GM12873 (cell line): ENCODE measurements at regions not wholly inside any gene's neighbourhood (a gene's known extent, or its start where the extent isn't known, plus 50 kb on each side); places are given as distances from the start of the nearest gene placed in this dataset.

Source experiments
- TF ChIP-seq, protein P1 (sequence below): IDR thresholded peaks from 2 replicates; pipeline ENCODE4 v1.5.1; 2012; ENCODE audit warnings: low read depth, mild to moderate bottlenecking, moderate library complexity, low read length, control low read depth; ENCODE audit not compliant: insufficient read depth; ENCODE audit errors: missing control alignments

DNA sequence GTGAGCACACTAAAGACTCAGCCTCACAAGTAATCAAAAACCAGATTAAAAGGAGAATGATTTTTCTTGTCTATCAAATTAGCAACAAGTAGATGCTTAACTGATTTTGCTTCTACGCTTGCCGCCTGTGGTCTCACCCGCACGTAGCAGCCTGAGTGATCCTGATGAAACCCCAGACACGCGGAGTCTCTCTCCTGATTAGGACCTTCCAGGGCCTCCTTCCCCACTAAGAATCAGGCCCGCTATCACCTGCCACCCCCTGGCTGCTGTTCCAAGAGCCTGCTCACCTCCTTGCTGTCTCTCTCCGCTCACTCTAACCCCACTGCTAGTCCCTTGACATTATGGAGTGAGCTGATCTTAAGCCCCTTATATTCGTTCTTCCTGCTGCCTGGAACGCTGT, 325.9 kb upstream of the NRP1 start:
- TF ChIP-seq, protein P1, sequence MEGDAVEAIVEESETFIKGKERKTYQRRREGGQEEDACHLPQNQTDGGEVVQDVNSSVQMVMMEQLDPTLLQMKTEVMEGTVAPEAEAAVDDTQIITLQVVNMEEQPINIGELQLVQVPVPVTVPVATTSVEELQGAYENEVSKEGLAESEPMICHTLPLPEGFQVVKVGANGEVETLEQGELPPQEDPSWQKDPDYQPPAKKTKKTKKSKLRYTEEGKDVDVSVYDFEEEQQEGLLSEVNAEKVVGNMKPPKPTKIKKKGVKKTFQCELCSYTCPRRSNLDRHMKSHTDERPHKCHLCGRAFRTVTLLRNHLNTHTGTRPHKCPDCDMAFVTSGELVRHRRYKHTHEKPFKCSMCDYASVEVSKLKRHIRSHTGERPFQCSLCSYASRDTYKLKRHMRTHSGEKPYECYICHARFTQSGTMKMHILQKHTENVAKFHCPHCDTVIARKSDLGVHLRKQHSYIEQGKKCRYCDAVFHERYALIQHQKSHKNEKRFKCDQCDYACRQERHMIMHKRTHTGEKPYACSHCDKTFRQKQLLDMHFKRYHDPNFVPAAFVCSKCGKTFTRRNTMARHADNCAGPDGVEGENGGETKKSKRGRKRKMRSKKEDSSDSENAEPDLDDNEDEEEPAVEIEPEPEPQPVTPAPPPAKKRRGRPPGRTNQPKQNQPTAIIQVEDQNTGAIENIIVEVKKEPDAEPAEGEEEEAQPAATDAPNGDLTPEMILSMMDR = no peak

DNA sequence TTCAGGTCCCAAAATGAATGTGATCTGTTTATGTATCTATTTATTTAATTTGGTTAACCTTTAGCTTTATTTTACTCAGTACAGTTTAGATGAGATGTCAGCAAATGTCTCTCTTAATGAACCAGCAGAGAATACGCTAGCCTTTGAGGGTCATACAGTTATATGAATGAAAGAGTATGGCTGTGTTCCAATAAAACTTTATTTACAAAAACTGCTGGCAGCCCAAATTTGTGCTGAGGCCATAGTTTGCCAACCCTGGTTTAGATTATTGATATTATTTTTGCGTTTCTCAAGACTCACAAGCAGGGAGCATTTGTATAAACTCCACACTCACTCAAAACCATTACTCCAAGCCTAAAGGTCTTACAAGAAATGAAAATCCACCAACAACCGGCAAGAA, 323.4 kb upstream of the NRP1 start:
- TF ChIP-seq, protein P1 = no peak

DNA sequence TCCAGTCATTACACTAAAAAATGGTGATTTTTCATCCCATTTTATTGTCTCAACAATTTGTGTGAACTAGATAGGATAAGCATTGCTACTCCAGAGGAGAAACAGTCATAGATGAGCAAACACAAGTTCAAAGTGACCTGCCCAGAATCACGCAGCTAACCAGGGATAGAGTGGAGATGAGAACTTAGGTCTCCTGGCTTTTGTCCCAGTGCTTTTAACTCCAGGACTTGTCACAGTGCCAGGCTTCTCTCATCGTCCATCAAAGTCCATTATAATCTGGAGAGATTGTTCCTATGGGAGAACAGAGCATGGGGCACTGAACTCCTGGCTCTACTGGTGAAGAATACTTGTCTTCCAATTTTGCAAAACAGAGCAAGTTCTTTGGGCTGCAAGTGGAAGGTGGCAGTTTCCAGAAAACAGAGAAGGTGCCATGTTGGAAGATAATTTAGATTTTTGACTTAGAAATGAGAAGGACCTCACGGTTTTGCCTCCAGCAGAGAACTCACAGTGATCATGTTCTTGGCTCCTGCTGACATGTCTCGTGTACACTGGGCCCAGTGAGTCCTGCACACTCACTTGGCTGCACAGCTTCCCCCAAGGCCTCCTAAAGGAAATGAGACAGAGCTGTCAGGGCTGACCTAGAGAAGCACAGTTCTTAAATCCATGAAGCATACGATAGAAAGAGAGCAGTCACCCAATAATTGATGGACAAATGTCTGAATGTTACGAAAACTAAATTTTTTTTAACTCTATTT, 322.9 kb upstream of the NRP1 start:
- TF ChIP-seq, protein P1 = no peak

DNA sequence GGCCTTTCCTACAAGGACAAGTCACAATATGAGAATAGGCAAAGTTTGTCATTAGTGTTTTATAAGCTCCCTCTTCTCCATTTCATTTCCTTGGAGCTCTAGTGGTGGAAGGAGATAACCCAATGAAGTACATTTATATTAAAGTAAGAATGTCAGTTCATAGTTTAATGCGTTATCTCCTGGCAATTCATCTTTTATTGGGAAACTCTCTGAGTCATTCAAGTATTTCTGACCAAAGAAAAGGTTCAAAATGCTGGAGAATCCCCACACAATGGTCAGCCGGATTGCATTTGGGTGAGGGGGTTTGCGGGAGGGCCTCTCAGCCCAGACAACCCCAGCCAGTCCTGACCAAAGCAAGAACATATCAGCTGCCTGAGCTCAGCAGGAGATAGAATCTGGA, 321.5 kb upstream of the NRP1 start:
- TF ChIP-seq, protein P1 = no peak

DNA sequence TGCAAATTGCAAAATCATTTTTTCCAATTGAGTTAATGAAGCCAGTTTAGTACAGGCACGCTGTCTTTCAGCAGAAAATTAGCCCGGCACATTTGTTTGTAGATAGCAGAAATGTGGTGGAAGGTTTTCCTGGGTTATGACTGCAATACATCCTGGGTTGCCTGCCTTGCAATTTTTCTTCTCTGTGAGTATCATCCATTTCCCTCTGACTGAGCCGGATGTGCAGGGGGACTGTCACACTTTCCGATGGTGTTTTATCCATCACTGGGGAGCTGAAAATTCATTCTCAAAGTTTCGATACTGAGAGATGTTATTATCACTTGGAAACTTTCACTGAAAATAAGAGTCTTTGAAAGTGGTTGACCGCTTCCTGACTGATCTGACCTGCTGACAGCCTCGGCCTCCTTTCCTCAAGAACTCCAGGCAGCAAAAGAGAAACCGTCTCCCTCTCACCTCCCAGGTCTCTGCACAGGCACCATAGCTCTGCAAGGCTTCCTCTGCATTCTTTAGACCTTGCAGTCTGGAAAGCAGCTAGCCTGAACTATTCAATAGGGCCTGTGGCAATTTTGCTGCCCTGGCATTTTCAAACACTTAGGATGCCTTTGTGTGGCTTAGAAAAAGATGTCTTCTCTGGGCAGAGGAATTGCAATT, 320.8 kb upstream of the NRP1 start:
- TF ChIP-seq, protein P1 = no peak

DNA sequence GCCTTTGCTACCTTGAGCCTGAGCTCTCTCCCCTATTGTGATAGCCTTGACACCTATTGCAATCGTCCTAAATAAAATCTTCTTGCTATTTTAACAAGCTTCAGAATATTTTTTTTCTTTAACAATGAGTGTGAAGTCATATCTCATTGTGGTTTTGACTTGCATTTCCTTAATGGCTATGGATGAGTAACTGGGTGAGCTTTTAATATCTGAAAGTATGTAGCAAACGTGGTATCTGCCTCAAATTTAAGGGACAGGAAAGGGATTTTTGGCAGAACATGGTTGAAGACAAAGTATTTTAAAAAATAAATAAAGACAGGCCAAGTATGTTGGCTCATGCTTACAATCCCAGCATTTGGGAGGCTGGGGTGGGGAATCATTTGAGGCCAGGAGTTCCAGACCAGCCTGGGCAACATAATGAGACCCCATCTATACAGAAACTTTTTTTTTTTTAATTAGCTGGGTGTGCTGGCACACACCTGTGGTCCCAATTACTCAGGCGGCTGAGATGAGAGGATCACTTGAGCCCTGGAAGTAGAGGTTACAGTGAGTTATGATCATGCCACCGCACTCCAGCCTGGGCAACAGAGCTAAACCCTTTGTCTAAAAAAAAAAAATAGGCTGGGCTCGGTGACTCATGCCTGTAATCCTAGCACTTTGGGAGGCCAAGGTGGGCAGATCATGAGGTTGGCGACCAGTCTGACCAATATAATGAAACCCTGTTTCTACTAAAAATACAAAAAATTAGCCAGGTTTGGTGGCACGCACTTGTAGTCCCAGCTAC, 319.3 kb upstream of the NRP1 start:
- TF ChIP-seq, protein P1 = no peak

DNA sequence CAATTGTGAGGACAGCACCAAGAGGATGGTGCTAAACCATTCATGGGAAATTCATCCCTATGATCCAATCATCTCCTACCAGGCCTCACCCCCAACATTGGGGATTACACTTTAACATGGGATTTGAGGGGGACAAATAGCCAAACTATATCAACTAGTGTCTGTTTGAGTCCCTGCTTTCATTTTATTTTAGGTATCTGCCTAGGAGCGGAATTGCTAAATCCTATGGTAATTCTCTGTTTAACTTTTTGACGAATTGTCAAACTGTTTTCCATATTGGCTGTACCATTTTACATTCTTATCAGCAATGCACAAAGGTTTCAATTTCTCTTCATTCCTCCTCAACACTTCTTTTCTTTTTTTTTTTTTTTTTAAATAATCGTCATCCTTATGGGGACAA, 318.4 kb upstream of the NRP1 start:
- TF ChIP-seq, protein P1 = no peak
